NCI-H460 (cell line): ENCODE measurements at regions not wholly inside any gene's neighbourhood (a gene's known extent, or its start where the extent isn't known, plus 50 kb on each side); places are given as distances from the start of the nearest gene placed in this dataset.
A peak's percentile ranks its signal among the peaks of the same experiment; 100 is the strongest.
"Not testable (repeated sequence)": the region's sequence is repeated elsewhere in the genome, so short reads cannot be mapped to it uniquely, and the experiment has no call there.

ENCODE experiments used
- DNase-seq: peaks from one replicate; pipeline ENCODE4 v3.0.0-alpha.2; 2016; ENCODE audit warnings: low read depth; ENCODE audit errors: extremely low read depth

DNA sequence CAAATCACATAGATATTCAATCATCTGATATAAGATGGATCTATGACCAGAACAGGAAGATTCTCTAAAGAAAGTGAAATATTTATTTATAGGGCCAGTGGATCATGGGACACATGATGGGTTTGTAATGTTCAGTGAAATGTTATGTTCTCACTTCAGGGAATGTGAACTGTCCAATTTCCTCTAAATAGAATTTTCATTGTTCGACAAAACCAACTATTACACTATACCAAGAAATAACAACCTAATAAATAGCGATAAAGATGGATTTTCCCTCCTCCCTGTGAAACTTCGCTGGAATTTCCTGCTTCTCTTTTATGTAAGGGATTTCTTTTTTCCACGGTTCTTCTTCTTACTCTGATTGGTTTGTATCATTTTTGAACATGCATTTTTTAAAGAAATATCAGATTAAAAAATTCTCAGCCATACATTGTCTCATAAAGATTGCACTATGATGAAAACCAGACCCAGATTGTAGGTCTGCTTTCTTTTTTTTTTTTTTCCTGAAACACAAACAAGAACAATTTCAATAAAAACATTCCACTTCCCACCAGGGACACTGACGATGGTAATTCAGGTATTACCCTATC, 139.8 kb upstream of the ZEB1 start:
- DNase-seq = no peak

DNA sequence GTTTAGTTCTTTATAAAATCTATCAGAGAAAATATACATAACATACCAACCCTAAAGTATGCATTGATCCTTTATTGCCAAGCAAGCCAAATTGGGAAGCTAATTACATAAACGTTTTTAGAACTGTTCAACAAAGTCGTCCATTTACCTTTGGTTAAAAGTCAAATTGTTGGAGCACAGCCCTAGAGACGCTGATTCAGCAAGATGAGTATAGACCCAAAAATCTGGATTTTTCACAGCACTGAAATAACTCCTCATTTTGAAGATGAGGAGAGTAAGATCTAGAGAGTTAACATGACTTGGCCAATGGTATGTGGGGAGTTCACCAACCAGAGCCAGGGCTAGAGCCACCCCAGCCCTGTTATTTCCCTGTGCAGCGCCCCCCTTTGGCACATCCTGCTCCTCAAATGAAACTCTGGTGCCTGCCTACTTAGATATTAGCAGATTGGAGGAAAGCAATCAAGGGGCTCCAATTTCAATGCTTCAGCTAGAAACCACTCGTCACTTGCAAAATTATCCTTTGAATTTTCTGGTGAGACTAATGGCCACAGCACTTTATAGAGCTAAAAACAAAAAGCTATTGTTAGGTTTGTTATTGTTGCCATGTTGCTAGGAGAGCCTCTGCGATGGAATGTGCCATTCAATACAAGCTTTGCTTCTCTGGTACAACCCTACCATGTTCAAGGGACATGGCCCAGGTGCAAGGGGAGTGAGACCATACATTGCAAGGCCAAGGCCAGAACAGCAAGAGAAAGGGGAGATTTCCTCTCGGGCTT, 132.6 kb upstream of the ZEB1 start:
- DNase-seq = no peak

DNA sequence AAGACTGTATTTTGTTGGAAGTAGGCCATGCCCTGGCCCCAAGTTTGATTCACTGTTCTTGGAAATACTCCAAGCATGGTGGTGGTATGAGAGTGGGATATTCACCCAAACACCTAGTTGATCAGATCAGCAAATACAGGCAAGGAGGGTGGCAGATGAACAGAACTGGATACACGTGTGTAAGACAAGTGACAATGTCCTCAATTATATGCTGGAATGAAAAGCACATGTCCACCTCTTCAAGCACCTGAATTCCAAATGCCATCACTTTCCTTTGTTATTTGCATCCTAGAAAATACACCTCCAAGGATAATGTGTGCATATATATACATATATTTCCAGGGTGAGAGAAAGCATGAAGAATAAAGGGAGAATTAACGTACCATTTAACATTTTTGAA, 131.8 kb upstream of the ZEB1 start:
- DNase-seq = no peak

DNA sequence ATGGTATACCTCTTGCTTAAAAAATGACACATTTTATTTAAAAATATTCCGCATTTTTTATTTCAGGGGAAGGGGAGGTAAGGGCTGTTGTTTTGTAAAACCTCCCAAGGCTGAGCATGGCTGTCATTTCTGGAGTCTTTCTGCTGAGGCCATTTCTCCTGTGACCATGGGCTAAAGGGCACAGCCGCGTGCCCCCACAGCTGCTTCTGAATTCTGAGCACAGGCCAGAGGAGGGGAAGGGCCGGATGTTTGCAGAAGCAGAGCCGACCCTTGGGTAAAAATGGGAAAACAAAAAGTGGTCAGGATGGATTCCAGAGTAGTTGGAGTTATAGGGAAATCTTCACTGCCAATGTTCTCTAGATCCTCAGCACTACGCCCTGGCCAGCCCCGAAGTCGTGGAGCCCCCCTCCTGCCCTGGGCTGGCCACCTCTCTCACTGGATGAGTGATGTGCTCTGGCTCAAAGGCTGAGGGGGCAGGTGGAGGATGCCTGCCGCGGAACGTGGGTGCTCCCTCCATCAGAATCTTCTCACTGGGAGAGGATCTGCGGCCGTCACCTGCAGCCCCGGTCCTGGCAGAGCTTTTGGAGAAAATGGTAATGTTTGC, 131.3 kb upstream of the ZEB1 start:
- no peak for DNase-seq

DNA sequence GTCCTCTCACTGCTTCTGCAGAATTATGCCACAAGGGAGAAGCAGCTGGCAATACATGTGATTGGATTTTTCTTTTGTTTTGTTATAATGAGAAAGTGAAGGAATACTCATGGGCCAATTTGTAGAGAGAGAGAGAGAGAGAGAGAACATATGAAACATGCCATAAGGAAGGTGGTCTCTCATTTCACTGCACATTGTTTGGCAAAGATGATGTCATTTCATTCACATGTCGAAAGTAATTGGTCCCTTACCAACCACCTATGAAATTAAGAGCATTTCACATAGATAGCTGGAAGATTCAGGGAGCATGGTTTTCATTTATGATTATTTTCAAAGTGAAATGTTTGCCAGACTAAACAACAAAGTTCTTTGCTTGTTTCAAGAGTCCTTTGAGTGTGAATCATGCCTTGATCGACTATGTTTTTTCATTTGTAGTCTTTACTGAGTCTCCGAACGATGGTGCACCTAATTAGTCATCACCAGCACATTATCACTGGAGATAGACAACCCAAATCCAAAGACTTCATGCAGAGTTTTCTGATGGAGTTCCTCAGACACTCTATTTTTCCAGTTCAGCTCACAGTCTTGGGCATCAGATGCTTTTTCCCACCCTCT, 130.1 kb upstream of the ZEB1 start:
- no peak for DNase-seq

- DNase-seq = no peak
Observed at GRCh38 chr10:31190488-31190887, 128.5 kb upstream of the ZEB1 start.

DNA sequence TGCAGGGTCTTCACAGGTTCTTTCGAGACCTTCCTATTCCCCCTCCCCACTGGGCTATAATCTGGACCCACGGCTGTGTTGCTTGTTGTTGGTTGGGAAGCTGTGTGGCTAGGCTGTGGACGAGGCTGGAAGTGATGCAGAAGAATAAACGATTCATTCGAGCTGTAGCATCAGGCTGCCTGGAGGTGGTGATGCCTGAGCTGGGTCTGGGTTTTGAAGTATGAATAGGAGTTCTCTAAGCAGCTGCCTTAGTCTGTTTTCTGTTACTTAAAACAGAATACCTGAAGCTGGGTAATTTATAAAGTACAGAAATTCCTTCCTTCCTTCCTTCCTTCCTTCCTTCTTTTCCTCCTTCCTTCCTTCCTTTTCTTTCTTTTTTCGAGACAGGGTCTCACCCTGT, 126.5 kb upstream of the ZEB1 start:
- DNase-seq = no peak

DNA sequence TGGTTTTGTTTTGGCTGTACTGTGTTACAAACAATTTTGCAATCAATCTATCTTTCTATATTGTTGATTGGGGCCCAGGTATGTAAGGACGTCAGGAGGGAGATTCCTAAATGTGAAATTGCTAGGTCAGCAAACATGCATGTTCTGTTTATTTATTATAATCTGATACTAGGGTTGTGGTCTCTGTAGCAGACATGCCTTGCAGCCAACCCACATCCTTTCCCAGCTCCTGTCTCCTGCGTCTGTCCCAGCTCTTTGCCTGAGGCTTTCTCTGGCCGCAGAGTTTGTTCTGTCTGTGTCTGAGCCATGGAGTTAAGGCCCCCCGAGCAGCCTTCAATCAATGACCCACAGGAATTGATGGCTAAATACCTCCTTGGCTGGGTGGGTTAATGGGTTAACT, 124.0 kb upstream of the ZEB1 start:
- DNase-seq = no peak

- DNase-seq = no peak
Observed at GRCh38 chr10:31197886-31198285, 121.1 kb upstream of the ZEB1 start.

DNA sequence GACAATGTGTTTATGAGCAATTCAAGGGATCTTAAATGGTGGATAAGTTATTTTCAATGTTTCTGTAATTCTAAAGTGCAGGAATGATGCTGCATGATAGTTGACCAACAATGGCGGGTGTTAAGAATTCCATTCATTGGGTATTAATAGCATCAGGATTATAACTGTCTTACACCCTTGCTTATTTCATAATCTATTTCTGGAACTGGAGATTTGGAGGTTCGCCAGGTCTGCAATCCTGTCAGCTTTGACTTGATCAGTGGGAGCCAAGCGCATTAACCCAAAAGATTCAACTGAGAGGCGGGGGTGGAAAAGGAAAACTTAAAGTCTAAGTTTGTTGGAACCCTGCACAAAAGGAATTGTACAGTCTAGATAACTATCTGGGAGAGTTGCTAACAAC, 114.9 kb upstream of the ZEB1 start:
- DNase-seq = no peak

DNA sequence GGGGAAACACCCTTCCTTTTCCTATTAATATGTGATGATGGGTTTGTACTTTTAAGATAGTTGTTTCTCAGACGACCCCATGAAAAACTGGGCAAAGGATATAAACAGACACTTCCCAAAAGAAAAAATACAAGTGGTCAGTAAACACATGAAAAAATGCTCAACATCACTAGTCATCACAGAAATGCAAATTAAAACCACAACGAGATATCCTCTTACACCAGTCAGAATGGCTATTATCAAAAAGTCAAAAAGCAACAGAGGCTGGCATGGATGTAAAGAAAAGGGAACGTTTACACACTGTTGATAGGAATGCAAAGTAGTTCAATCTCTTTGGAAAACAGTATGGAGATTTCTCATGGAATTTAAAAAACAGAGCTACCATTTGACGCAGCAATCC, 111.4 kb upstream of the ZEB1 start:
- no peak for DNase-seq

DNA sequence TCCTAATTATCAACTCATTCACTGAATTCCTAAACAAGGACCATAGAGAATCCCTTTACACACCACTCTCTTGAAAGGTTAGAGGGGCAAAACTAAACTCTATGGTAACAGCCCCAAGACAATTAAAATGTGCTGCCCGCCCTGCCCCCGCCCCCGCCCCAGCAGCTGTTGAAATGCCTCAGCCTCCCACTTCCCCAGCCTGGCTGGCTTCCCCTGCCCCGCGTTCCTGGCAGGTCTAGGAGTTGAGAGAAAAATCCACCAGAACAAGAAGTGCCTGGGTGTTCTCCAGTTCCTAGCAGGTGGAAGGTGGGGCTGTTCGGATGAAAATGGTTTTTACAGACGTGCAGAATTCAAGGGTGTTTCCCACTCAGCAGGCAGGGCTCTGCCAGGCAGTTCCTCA, 109.5 kb upstream of the ZEB1 start:
- no peak for DNase-seq

DNA sequence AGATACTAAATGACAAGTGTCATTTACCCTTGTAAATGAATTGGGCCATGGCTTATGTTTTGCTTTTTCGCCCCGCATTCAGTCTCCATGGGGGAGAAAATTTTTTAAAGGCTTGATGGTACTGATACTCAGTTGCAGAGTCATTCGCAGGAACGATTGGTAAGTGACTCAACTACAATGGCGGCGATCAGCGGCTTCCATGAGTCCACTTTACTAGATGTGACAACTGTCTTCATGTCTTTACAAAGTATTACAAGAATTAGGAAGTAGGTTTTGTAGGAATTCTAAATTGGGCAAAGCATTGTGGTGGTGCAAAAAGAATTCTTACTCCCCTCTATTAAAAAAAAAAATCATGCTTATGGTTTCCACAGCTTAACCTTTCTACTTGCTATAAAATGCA, 108.8 kb upstream of the ZEB1 start:
- DNase-seq = no peak

GRCh38 chr10:31213959-31214358, 105.1 kb upstream of the ZEB1 start:
- no peak for DNase-seq

DNA sequence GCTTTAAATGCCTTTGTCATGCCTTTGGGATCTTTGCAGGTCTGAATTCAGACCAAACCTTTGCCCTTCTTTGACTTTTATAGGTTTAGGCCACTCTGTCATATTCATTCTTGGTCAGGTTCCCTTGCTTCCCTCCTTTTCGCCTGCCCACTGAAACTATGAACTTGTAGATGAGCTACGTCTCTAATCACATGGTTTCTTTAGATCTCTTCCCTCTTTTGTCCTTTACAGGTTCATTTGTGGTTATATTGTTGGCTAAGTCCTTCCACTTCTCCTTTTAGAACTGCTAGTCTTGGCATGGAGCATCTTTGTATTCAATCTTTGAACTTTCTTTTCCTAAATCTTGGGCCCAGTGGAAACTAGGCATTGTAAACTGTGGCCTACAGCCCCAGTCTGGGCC, 104.0 kb upstream of the ZEB1 start:
- DNase-seq = no peak

DNA sequence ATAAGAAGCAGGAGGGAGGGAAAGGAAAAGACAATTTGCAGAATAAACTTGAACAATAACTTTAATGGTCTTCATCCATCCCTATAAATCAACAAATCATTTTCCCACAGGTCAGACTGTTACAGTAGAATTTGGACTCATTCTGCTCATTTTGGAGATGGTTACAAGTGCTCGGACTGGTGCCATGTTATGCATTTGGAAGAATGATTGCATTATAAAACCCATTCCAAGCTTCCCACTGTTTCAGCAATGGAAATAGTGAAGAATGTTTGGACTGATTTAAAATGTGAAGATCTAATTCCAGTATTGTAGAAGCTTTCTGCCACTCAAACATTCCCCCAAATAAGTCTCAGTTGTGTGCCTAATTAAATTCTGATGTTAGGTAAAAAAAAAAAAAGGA, 99.7 kb upstream of the ZEB1 start:
- DNase-seq = no peak

DNA sequence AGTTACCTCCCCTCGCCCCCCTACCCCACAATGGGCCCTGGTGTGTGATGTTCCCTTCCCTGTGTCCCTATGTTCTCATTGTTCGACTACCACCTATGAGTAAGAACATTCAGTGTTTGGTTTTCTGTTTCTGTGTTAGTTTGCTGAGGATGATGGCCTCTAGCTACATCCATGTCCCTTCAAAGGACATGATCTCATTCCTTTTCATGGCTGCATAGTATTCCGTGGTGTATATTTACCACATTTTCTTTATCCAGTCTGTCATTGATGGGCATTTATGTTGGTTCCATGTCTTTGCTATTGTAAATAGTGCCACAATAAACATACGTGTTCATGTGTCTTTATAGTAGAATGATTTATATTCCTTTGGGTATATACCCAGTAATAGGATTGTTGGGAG, 90.2 kb upstream of the ZEB1 start:
- DNase-seq = not testable (repeated sequence)

- DNase-seq = no peak
Observed at GRCh38 chr10:31239961-31240360, 79.1 kb upstream of the ZEB1 start.

DNA sequence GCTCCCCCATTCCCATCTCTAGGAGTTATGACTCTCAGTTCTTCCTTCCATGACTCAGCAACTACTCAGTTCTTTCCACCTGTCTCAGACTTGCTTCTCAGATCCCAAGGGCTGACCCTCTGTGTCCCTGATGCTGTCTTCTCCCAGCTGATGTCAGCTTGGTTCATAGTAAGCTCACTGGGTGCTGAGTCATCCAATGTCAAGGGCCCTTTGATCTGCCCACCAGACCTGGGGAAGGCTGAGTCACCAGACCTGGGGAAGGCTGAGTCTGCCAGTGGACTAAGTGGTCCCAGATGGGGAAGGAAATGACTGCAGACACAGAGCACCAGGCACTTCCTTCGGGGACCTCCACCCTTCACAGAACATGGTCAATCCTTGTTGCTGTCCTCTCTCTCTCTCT, 76.1 kb upstream of the ZEB1 start:
- peak; percentile 7 for DNase-seq

GRCh38 chr10:31251118-31251517, 67.9 kb upstream of the ZEB1 start:
- DNase-seq = not testable (repeated sequence)

DNA sequence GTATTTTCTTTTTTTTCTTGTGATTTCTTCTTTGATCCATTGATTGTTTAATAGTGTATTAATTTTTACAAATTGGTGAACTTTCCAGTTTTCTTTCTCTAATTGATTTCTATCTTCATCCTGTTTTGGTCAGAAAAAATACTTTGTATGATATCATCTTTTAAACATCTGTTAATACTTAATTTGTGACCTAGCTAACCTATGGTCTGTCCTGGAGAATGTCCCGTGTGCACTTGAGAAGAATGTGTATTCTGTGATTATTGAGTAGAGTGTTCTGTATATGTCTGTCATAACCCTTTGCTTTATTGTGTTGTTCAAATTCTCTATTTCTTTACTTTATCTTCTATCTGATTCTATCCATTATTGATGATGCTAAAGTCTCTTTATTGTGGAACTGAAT, 65.8 kb upstream of the ZEB1 start:
- no peak for DNase-seq
